PC-9 (cell line): ENCODE measurements at regions not wholly inside any gene's neighbourhood (a gene's known extent, or its start where the extent isn't known, plus 50 kb on each side); places are given as distances from the start of the nearest gene placed in this dataset.

Experiments
- CTCF ChIP-seq: fragments of 200-600 bp; sonication (generic); conservative IDR thresholded peaks from 2 replicates; pipeline ENCODE4 v1.6.1; 2017; ENCODE audit warnings: mixed run types, antibody characterized with exemption, mild to moderate bottlenecking, moderate library complexity
- EZH2 ChIP-seq: fragments of 200-600 bp; sonication (generic); IDR thresholded peaks from 2 replicates; pipeline ENCODE4 v1.8.0; 2017; ENCODE audit warnings: antibody characterized with exemption, low read depth

GRCh38 chrY:15593476-15594160, 1069.3 kb downstream of the NLGN4Y start:
- TF ChIP-seq CTCF (no peak), EZH2 (no peak)
